Keratinocyte (primary cell): ENCODE measurements at regions not wholly inside any gene's neighbourhood (a gene's known extent, or its start where the extent isn't known, plus 50 kb on each side); places are given as distances from the start of the nearest gene placed in this dataset.

ENCODE experiments used
- EZH2 ChIP-seq: IDR thresholded peaks from one replicate; pipeline ENCODE4 v1.6.1; 2012; ENCODE audit warnings: inconsistent platforms, mild to moderate bottlenecking, low read length, moderate library complexity
- TF ChIP-seq, protein P1 (sequence below), 3 experiments: IDR thresholded peaks in 1 of 3; conservative IDR thresholded peaks in 1 of 3; optimal IDR thresholded peaks in 1 of 3; 2 replicates in 2 of 3; 3 replicates in 1 of 3; pipeline versions ENCODE3 to v1.5.1; 2011; ENCODE audit warnings: low read length in 3 of 3, mild to moderate bottlenecking in 3 of 3, moderate library complexity in 2 of 3, control low read depth in 1 of 3, inconsistent platforms in 1 of 3; ENCODE audit not compliant: insufficient read depth in 2 of 3; ENCODE audit errors: extremely low read depth in 1 of 3

DNA sequence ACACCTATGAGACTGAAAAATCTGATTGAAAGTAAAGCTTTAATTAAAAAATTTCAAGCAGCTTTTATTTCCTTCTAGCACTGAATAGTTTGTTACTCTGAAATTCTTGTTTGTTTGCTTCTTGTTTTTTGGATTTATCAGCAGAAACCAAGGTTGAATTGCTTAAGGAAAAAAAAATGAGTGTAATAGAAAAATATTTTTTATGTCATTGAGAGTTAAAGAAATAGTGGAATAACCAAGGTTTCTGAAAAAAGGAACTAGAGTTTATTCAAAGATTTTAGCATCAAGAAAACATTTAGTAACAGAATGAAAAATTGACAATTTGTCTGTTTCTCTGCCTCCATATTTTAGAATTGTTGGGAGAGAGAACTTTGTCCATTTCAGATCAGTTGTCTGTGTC is 1852.2 kb downstream of the PCDH7 start:
- TF ChIP-seq EZH2, result no peak
- TF ChIP-seq, protein P1, sequence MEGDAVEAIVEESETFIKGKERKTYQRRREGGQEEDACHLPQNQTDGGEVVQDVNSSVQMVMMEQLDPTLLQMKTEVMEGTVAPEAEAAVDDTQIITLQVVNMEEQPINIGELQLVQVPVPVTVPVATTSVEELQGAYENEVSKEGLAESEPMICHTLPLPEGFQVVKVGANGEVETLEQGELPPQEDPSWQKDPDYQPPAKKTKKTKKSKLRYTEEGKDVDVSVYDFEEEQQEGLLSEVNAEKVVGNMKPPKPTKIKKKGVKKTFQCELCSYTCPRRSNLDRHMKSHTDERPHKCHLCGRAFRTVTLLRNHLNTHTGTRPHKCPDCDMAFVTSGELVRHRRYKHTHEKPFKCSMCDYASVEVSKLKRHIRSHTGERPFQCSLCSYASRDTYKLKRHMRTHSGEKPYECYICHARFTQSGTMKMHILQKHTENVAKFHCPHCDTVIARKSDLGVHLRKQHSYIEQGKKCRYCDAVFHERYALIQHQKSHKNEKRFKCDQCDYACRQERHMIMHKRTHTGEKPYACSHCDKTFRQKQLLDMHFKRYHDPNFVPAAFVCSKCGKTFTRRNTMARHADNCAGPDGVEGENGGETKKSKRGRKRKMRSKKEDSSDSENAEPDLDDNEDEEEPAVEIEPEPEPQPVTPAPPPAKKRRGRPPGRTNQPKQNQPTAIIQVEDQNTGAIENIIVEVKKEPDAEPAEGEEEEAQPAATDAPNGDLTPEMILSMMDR (optimal IDR thresholded peaks at IDR 0.05 in 1 of 3, IDR thresholded peaks at IDR 0.05 in 1 of 3, conservative IDR thresholded peaks at IDR 0.05 in 1 of 3; ENCODE audit: extremely low read depth in 1 of 3, insufficient read depth in 2 of 3, low read length in 3 of 3), result no peak
